ENCODE measurements at regions not wholly inside any gene's neighbourhood (a gene's known extent, or its start where the extent isn't known, plus 50 kb on each side); places are given as distances from the start of the nearest gene placed in this dataset.

GRCh38 chr12:22951206-22951605 lies 326.2 kb downstream of the ETNK1 start:
- no TSS peak for BruUV-seq (replicated peaks)
- H2BK20ac ChIP-seq (ENCODE audit: low read depth, low read length), result no peak overlapping the region
- dilution Hi-C loops (cut with HindIII; ENCODE audit: low sequenced_read_pairs, unreplicated experiment) (no loop called here), in situ Hi-C loops (cut with MboI; ENCODE audit: low sequenced_read_pairs) (no loop called here), intact Hi-C loops (cut with micrococcal nuclease) (no loop called here)
- H3K4ac ChIP-seq (ENCODE audit: low read depth, low read length), result no peak overlapping the region
- no peak overlapping the region for H2BK120ac ChIP-seq (ENCODE audit: low read depth, low read length)
- H3K27me3 ChIP-seq (ENCODE audit: control insufficient read depth, insufficient read depth, low read length), result no peaks in the 10 kb centered on the region
- ChIA-PET POLR2A (ENCODE audit: unreplicated experiment) (no interaction called here), CTCF (interaction anchor here (1.1 kb wide), 1 partner anchor 9 kb away, joined by 3 read pairs; no protein-coding TSS in a partner anchor)
- TF ChIP-seq FOS (IDR thresholded peaks at IDR 0.05; ENCODE audit: low read depth, low read length) (no peak), RFX5 (IDR thresholded peaks at IDR 0.05; ENCODE audit: low read depth, low read length) (no peak), POLR2A (IDR thresholded peaks at IDR 0.05; ENCODE audit: low read depth, low read length) (no peak), CEBPB (IDR thresholded peaks at IDR 0.05; ENCODE audit: low read depth, low read length) (no peak), RAD21 (IDR thresholded peaks at IDR 0.05; ENCODE audit: low read length) (no peak), ELK1 (IDR thresholded peaks at IDR 0.05; ENCODE audit: borderline replicate concordance, low read depth, low read length) (no peak), BHLHE40 (IDR thresholded peaks at IDR 0.05; ENCODE audit: low read depth, low read length) (no peak), CHD1 (IDR thresholded peaks at IDR 0.05; ENCODE audit: low read depth, low read length) (no peak), RCOR1 (IDR thresholded peaks at IDR 0.05; ENCODE audit: insufficient replicate concordance, low read length) (no peak), NFE2L2 (IDR thresholded peaks at IDR 0.05; ENCODE audit: low read depth, low read length) (no peak), MAFK (IDR thresholded peaks at IDR 0.05; ENCODE audit: low read depth, low read length) (no peak), MXI1 (IDR thresholded peaks at IDR 0.05; ENCODE audit: borderline replicate concordance, low read depth, low read length) (no peak), CTCF (conservative IDR thresholded peaks at IDR 0.05; ENCODE audit: low read depth, low read length) (no peak), MAZ (IDR thresholded peaks at IDR 0.05; ENCODE audit: borderline replicate concordance, low read depth, low read length) (no peak), USF2 (IDR thresholded peaks at IDR 0.05; ENCODE audit: low read depth, low read length) (no peak), SMC3 (IDR thresholded peaks at IDR 0.05; ENCODE audit: low read depth, low read length) (no peak)
- H4K8ac ChIP-seq (ENCODE audit: low read depth in 2 of 2, low read length in 2 of 2), result no peak overlapping the region
- H3K27ac ChIP-seq (ENCODE audit: insufficient read depth, low read length), result no peak overlapping the region
- no peak overlapping the region for H2AK9ac ChIP-seq (replicated peaks; ENCODE audit: low read depth, low read length, poor library complexity)
- H2BK15ac ChIP-seq (ENCODE audit: low read depth, low read length), result no peak overlapping the region
- no peak overlapping the region for H3K9ac ChIP-seq (ENCODE audit: low read depth, low read length)
- ATAC-seq (ENCODE audit: low read depth), result no peak
- H3K18ac ChIP-seq (ENCODE audit: low read depth, low read length), result no peak overlapping the region
- no peak overlapping the region for H3K4me2 ChIP-seq (ENCODE audit: low read depth, low read length)
- H3K23ac ChIP-seq (ENCODE audit: low read depth, low read length), result no peak overlapping the region
- peaks cover 2% of the 10 kb centered on the region; the same call in 1 of the 2 replicates for H3K9me3 ChIP-seq (ENCODE audit: control insufficient read depth, insufficient read depth, low read length)
- no peak overlapping the region for H2AK5ac ChIP-seq (ENCODE audit: low read depth, low read length)
- no peak overlapping the region for H3K4me3 ChIP-seq (ENCODE audit: insufficient read depth, low read depth, low read length)
- H3K79me1 ChIP-seq (ENCODE audit: low read depth in 1 of 2, low read length in 2 of 2), result no peaks in the 10 kb centered on the region
- no peak overlapping the region for H4K5ac ChIP-seq (ENCODE audit: low read depth, low read length)
- no peak overlapping the region for H4K91ac ChIP-seq (ENCODE audit: insufficient read depth, low read depth, low read length)
- H3K36me3 ChIP-seq (ENCODE audit: control insufficient read depth, insufficient read depth, low read length), result no peaks in the 10 kb centered on the region
- no peak overlapping the region for H2BK5ac ChIP-seq (ENCODE audit: low read depth, low read length, poor library complexity, severe bottlenecking)
- no peaks in the 10 kb centered on the region for H3K4me1 ChIP-seq (ENCODE audit: control insufficient read depth, insufficient read depth, low read length)
- no peak overlapping the region for H3K14ac ChIP-seq (replicated peaks; ENCODE audit: low read depth, low read length)
- H3K56ac ChIP-seq (ENCODE audit: extremely low read depth, insufficient read depth, low read length), result no peak overlapping the region
- WGBS, 2 experiments (ENCODE audit: extremely low coverage in 2 of 2, insufficient read length in 1 of 2), result no CpG with 5 or more reads among the region's 5 CpGs
- DNase-seq, result no peak
- H2AFZ ChIP-seq (replicated peaks; ENCODE audit: low read length, poor library complexity), result no peak overlapping the region
- no peaks in the 10 kb centered on the region for H3K9me1 ChIP-seq (ENCODE audit: insufficient read depth, low read length)
- no peaks in the 10 kb centered on the region for H4K20me1 ChIP-seq (ENCODE audit: insufficient read depth, low read length)
